ENCODE measurements at regions not wholly inside any gene's neighbourhood (a gene's known extent, or its start where the extent isn't known, plus 50 kb on each side); places are given as distances from the start of the nearest gene placed in this dataset.

- no peak for DNase-seq
These were observed 723.6 kb downstream of the UTRN start for GRCh38 chr6:145008715-145009114.

- no peak for DNase-seq
These were observed 724.6 kb downstream of the UTRN start for GRCh38 chr6:145009711-145010110.

GRCh38 chr6:145012039-145012662 is 723.2 kb downstream of the EPM2A start:
- DNase-seq, result no peak

- DNase-seq, result peak; percentile 29
These were observed 719.4 kb downstream of the EPM2A start for GRCh38 chr6:145015739-145016558.

- DNase-seq, result no peak
These were observed 718.3 kb downstream of the EPM2A start for GRCh38 chr6:145017051-145017450.

- DNase-seq, result no peak
These were observed 717.8 kb downstream of the EPM2A start for GRCh38 chr6:145017516-145017915.

- DNase-seq, result no peak
These were observed 717.3 kb downstream of the EPM2A start for GRCh38 chr6:145018027-145018426.

- no peak for DNase-seq
These were observed 715.2 kb downstream of the EPM2A start for GRCh38 chr6:145020114-145020513.

GRCh38 chr6:145020543-145020942 is 714.8 kb downstream of the EPM2A start:
- no peak for DNase-seq

GRCh38 chr6:145022199-145022796 is 713.0 kb downstream of the EPM2A start:
- DNase-seq, result no peak

- DNase-seq, result no peak
These were observed 712.1 kb downstream of the EPM2A start for GRCh38 chr6:145023116-145023726.

- DNase-seq, result peak; percentile 85
These were observed 709.8 kb downstream of the EPM2A start for GRCh38 chr6:145025488-145025887.

- DNase-seq, result peak; percentile 22
These were observed 709.0 kb downstream of the EPM2A start for GRCh38 chr6:145026267-145026679.

- peak; percentile 56 for DNase-seq
These were observed 707.0 kb downstream of the EPM2A start for GRCh38 chr6:145028144-145028818.

GRCh38 chr6:145031001-145031400 is 704.3 kb downstream of the EPM2A start:
- DNase-seq, result no peak

GRCh38 chr6:145031962-145032361 is 703.4 kb downstream of the EPM2A start:
- no peak for DNase-seq

GRCh38 chr6:145032562-145033145 is 702.7 kb downstream of the EPM2A start:
- no peak for DNase-seq

GRCh38 chr6:145034664-145035063 is 700.7 kb downstream of the EPM2A start:
- DNase-seq, result no peak

GRCh38 chr6:145036236-145036635 is 699.1 kb downstream of the EPM2A start:
- DNase-seq, result no peak

GRCh38 chr6:145036848-145037567 is 698.3 kb downstream of the EPM2A start:
- peak; percentile 39 for DNase-seq

GRCh38 chr6:145042559-145042958 is 692.8 kb downstream of the EPM2A start:
- peak; percentile 29 for DNase-seq

Measured in DMS53 (cell line).